Activated CD8-positive, alpha-beta memory T cell treated with anti-CD3 and anti-CD28 coated beads, Interleukin-2, amount 50 U/mL, for 48 hours (primary cell): ENCODE measurements at regions not wholly inside any gene's neighbourhood (a gene's known extent, or its start where the extent isn't known, plus 50 kb on each side); places are given as distances from the start of the nearest gene placed in this dataset.
"Not testable (repeated sequence)": the region's sequence is repeated elsewhere in the genome, so short reads cannot be mapped to it uniquely, and the experiment has no call there.

Experiments
- DNase-seq: peaks from one replicate; pipeline ENCODE4 v3.0.0-alpha.2; 2020

GRCh38 chr10:34957531-34957930 lies 132.6 kb downstream of the CUL2 start:
- DNase-seq, result no peak

GRCh38 chr10:34956756-34957155 lies 133.4 kb downstream of the CUL2 start:
- DNase-seq, result no peak

GRCh38 chr10:34955391-34955790 lies 134.8 kb downstream of the CUL2 start:
- DNase-seq, result no peak

GRCh38 chr10:34954142-34954541 lies 136.0 kb downstream of the CUL2 start:
- no peak for DNase-seq

GRCh38 chr10:34951263-34951887 lies 136.3 kb upstream of the PARD3 start:
- peak; percentile 63 for DNase-seq

GRCh38 chr10:34945951-34946522 lies 130.9 kb upstream of the PARD3 start:
- not testable (repeated sequence) for DNase-seq

- no peak for DNase-seq
Measured at GRCh38 chr10:34941471-34942357, 126.6 kb upstream of the PARD3 start.

- DNase-seq, result no peak
Measured at GRCh38 chr10:34940436-34940835, 125.3 kb upstream of the PARD3 start.

- no peak for DNase-seq
Measured at GRCh38 chr10:34938399-34938670, 123.2 kb upstream of the PARD3 start.

- DNase-seq, result not testable (repeated sequence)
Measured at GRCh38 chr10:34937643-34938398, 122.7 kb upstream of the PARD3 start.

- no peak for DNase-seq
Measured at GRCh38 chr10:34936061-34936460, 121.0 kb upstream of the PARD3 start.

- no peak for DNase-seq
Measured at GRCh38 chr10:34933676-34934075, 118.6 kb upstream of the PARD3 start.

- DNase-seq, result no peak
Measured at GRCh38 chr10:34932235-34932634, 117.1 kb upstream of the PARD3 start.

- no peak for DNase-seq
Measured at GRCh38 chr10:34931216-34931615, 116.1 kb upstream of the PARD3 start.

- DNase-seq, result no peak
Measured at GRCh38 chr10:34922138-34922537, 107.0 kb upstream of the PARD3 start.

- DNase-seq, result no peak
Measured at GRCh38 chr10:34920578-34920977, 105.5 kb upstream of the PARD3 start.

GRCh38 chr10:34918776-34919315 lies 103.8 kb upstream of the PARD3 start:
- no peak for DNase-seq

GRCh38 chr10:34918060-34918775 lies 103.1 kb upstream of the PARD3 start:
- DNase-seq, result no peak

GRCh38 chr10:34916314-34916713 lies 101.2 kb upstream of the PARD3 start:
- no peak for DNase-seq

- no peak for DNase-seq
Measured at GRCh38 chr10:34912771-34913170, 97.7 kb upstream of the PARD3 start.

- no peak for DNase-seq
Measured at GRCh38 chr10:34911661-34912205, 96.6 kb upstream of the PARD3 start.

GRCh38 chr10:34908481-34908880 lies 93.4 kb upstream of the PARD3 start:
- no peak for DNase-seq
